Mesendoderm (in vitro differentiated cells): ENCODE measurements at regions not wholly inside any gene's neighbourhood (a gene's known extent, or its start where the extent isn't known, plus 50 kb on each side); places are given as distances from the start of the nearest gene placed in this dataset.

Experiments
- DNase-seq: peaks from one replicate; pipeline ENCODE4 v3.0.0; 2013
- H2AK5ac ChIP-seq: 2 replicates; pipeline ENCODE4 v1.6.1; 2013; ENCODE audit warnings: low read length, inconsistent platforms
- H2BK120ac ChIP-seq: 2 replicates; pipeline ENCODE4 v1.6.1; 2013; ENCODE audit warnings: low read depth, mild to moderate bottlenecking, low read length, moderate library complexity, mixed read lengths
- H2BK15ac ChIP-seq: replicated peaks from 2 replicates; pipeline ENCODE4 v1.6.1; 2013; ENCODE audit warnings: low read depth, mild to moderate bottlenecking, moderate library complexity
- H2BK5ac ChIP-seq: 2 replicates; pipeline ENCODE4 v1.6.1; 2013; ENCODE audit warnings: low read length, inconsistent platforms
- H3K18ac ChIP-seq: 2 replicates; pipeline ENCODE4 v1.6.1; 2013; ENCODE audit warnings: mild to moderate bottlenecking, low read length, mixed read lengths
- H3K23ac ChIP-seq: one replicate; pipeline ENCODE4 v1.6.1; 2013; ENCODE audit warnings: low read length
- H3K27ac ChIP-seq: 2 replicates; pipeline ENCODE4 v1.5.1; 2013; ENCODE audit warnings: low read depth, mild to moderate bottlenecking, inconsistent platforms, low read length, moderate library complexity
- H3K27me3 ChIP-seq: 2 replicates; pipeline ENCODE4 v1.6.1; 2013; ENCODE audit warnings: low read length, control low read depth, mild to moderate bottlenecking, inconsistent platforms; ENCODE audit not compliant: insufficient read depth, poor library complexity
- H3K36me3 ChIP-seq: 2 replicates; pipeline ENCODE4 v1.6.1; 2013; ENCODE audit warnings: low read length, inconsistent platforms; ENCODE audit not compliant: control insufficient read depth, insufficient read depth
- H3K4ac ChIP-seq: one replicate; pipeline ENCODE4 v1.6.1; 2013; ENCODE audit warnings: low read depth, mild to moderate bottlenecking, low read length, moderate library complexity
- H3K4me1 ChIP-seq: 2 replicates; pipeline ENCODE4 v1.6.1; 2013; ENCODE audit warnings: low read depth, low read length, inconsistent platforms; ENCODE audit not compliant: control insufficient read depth
- H3K4me2 ChIP-seq: 2 replicates; pipeline ENCODE4 v1.6.1; 2013; ENCODE audit warnings: low read length
- H3K4me3 ChIP-seq: 2 replicates; pipeline ENCODE4 v1.5.1; 2013; ENCODE audit warnings: mild to moderate bottlenecking, low read length
- H3K56ac ChIP-seq: one replicate; pipeline ENCODE4 v1.6.1; 2013; ENCODE audit warnings: low read length
- H3K79me1 ChIP-seq: 2 replicates; pipeline ENCODE4 v1.6.1; 2013; ENCODE audit warnings: low read length, inconsistent platforms
- H3K79me2 ChIP-seq: 2 replicates; pipeline ENCODE4 v1.6.1; 2013; ENCODE audit warnings: mild to moderate bottlenecking, low read length; ENCODE audit not compliant: control insufficient read depth, insufficient read depth
- H3K9ac ChIP-seq: 2 replicates; pipeline ENCODE4 v1.6.1; 2013; ENCODE audit warnings: low read length, inconsistent platforms
- H4K5ac ChIP-seq: one replicate; pipeline ENCODE4 v1.6.1; 2013; ENCODE audit warnings: low read length
- H4K8ac ChIP-seq: one replicate; pipeline ENCODE4 v1.6.1; 2013; ENCODE audit warnings: low read depth, mild to moderate bottlenecking, control low read depth, low read length, moderate library complexity
- WGBS: extraction: QIAGEN DNeasy Blood & Tissue Kit; methylation state at CpG from one replicate; pipeline ENCODE4 v1.1.7; 2013; ENCODE audit warnings: low lambda C conversion rate, missing lambda C conversion rate; ENCODE audit not compliant: insufficient coverage; ENCODE audit errors: extremely low coverage; 5-methylcytosine and 5-hydroxymethylcytosine counted together

DNA sequence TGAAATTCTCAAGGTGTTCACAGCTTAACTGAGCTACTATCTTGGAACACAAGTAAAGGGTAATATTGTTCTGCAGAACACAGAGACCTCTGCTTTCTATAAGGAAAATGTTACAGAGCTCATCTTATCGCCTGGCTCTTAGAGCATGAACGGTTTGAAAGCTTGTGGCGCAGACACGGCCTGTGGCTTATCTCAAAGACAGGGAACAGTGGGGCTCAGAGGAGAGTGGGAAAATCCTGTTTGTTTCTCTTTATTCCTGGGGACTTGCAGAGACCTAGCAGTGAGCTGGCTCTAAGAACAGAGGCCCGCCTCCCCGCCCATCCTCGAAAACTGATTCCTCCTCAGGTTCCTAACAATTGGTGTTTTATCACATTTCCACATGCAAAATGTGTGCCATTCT, 131.7 kb downstream of the EMX2 start:
- WGBS, result no CpG with 5 or more reads among the region's 7 CpGs
- H3K36me3 ChIP-seq, result no peaks in the 10 kb centered on the region
- no peaks in the 10 kb centered on the region for H3K79me2 ChIP-seq
- H2BK120ac ChIP-seq, result no peak overlapping the region
- no peak overlapping the region for H2BK15ac ChIP-seq
- no peak overlapping the region for H3K27ac ChIP-seq
- no peak overlapping the region for H3K4me2 ChIP-seq
- no peaks in the 10 kb centered on the region for H3K27me3 ChIP-seq
- no peak overlapping the region for H3K23ac ChIP-seq
- no peak overlapping the region for H3K9ac ChIP-seq
- H4K5ac ChIP-seq, result no peak overlapping the region
- no peak overlapping the region for H2AK5ac ChIP-seq
- no peak overlapping the region for H3K4ac ChIP-seq
- no peaks in the 10 kb centered on the region for H3K79me1 ChIP-seq
- no peak overlapping the region for H3K4me3 ChIP-seq
- H4K8ac ChIP-seq, result no peak overlapping the region
- H3K56ac ChIP-seq, result no peak overlapping the region
- no peak overlapping the region for H2BK5ac ChIP-seq
- H3K18ac ChIP-seq, result no peak overlapping the region
- no peaks in the 10 kb centered on the region for H3K4me1 ChIP-seq
- DNase-seq, result no peak

DNA sequence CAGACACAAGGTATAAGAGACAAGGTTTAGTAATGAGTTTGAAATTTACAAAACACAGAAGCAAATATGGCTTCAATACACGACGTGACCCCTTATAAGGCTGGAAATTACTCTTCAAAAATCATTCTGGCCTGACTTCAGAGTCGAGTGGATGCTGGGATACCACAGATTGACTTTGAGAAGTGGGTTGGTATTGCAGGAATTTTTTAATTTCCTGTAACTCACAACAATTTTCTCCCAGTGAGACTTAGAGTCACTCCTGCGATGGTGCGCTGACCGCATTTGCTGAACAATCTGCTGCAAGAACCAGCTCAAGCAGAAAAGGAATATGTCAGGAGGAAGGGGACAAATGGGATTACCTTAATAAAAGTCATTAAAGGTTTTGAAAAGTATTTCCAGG, 132.1 kb downstream of the EMX2 start:
- Histone ChIP-seq H2BK120ac (no peak overlapping the region), H2BK15ac (no peak overlapping the region), H3K79me1 (no peaks in the 10 kb centered on the region), H4K8ac (no peak overlapping the region), H3K56ac (no peak overlapping the region), H3K79me2 (no peaks in the 10 kb centered on the region), H3K27ac (no peak overlapping the region), H3K36me3 (no peaks in the 10 kb centered on the region), H3K4me1 (no peaks in the 10 kb centered on the region), H2BK5ac (no peak overlapping the region), H3K4me3 (no peak overlapping the region), H4K5ac (no peak overlapping the region), H3K4ac (no peak overlapping the region), H3K9ac (no peak overlapping the region), H2AK5ac (no peak overlapping the region), H3K18ac (no peak overlapping the region), H3K4me2 (no peak overlapping the region), H3K23ac (no peak overlapping the region), H3K27me3 (no peaks in the 10 kb centered on the region)
- no peak for DNase-seq
- WGBS, result no CpG with 5 or more reads among the region's 6 CpGs

DNA sequence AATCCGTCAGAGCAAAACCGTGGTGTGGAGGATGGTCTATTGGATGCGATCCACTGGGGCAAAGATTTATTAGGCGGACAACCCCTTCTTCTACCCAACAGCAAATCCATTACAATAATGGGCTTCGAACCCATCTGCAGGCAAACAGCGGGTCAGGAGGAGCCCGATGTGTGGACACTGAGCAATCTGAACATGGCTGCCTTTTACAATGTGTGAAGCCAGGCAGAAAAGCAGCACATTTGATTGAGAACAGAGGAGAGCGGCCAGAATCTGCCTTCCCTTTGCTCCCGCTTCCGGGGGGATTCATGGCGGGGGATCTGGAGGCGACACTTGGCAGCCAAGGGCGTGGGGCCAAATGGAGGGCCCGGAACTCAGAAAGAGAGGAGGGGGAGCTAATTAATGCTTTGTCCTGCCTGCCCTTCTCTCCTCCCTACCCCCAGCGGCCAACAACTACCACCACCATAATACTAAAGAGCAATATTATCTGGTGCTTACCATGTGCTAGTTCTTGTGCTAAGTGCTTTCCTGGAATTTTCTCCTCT, 133.0 kb downstream of the EMX2 start:
- H3K79me2 ChIP-seq, result no peaks in the 10 kb centered on the region
- no peak for DNase-seq

DNA sequence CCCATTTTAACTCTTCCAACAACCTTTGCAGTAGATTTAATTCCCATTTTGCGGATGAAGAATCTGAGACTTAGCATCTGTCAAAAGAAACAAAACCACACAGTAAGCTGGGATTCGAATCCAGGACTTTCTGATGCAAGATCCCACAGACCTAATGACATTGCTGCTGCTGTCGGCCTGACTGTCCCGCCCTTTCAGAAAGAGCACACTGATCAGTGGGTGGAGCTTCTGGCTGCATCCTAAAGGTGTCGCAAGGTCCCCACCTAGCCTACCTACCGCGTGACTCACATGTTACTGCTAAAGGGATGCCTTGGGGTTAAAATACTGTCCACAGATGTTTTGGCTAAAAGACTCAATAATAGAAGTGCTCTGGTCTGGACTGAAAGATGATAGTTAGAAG, 134.7 kb downstream of the EMX2 start:
- H3K27me3 ChIP-seq, result no peaks in the 10 kb centered on the region
- no CpG with 5 or more reads among the region's 7 CpGs for WGBS
- H2BK15ac ChIP-seq, result no peak overlapping the region

More for the DNA sequence above, 133.0 kb downstream of the EMX2 start:
- no peak overlapping the region for H2BK120ac ChIP-seq
- no peak overlapping the region for H4K8ac ChIP-seq
- H3K4me2 ChIP-seq, result no peak overlapping the region
- H3K4ac ChIP-seq, result no peak overlapping the region
- H3K56ac ChIP-seq, result no peak overlapping the region
- H2BK15ac ChIP-seq, result no peak overlapping the region
- H3K27me3 ChIP-seq, result no peaks in the 10 kb centered on the region
- no peaks in the 10 kb centered on the region for H3K4me1 ChIP-seq
- no peak overlapping the region for H4K5ac ChIP-seq
- H2BK5ac ChIP-seq, result no peak overlapping the region
- no peak overlapping the region for H2AK5ac ChIP-seq
- no peak overlapping the region for H3K18ac ChIP-seq
- H3K23ac ChIP-seq, result no peak overlapping the region
- H3K36me3 ChIP-seq, result no peaks in the 10 kb centered on the region
- H3K9ac ChIP-seq, result no peak overlapping the region
- H3K4me3 ChIP-seq, result no peak overlapping the region
- no peaks in the 10 kb centered on the region for H3K79me1 ChIP-seq
- no peak overlapping the region for H3K27ac ChIP-seq
- WGBS, result no CpG with 5 or more reads among the region's 15 CpGs

DNA sequence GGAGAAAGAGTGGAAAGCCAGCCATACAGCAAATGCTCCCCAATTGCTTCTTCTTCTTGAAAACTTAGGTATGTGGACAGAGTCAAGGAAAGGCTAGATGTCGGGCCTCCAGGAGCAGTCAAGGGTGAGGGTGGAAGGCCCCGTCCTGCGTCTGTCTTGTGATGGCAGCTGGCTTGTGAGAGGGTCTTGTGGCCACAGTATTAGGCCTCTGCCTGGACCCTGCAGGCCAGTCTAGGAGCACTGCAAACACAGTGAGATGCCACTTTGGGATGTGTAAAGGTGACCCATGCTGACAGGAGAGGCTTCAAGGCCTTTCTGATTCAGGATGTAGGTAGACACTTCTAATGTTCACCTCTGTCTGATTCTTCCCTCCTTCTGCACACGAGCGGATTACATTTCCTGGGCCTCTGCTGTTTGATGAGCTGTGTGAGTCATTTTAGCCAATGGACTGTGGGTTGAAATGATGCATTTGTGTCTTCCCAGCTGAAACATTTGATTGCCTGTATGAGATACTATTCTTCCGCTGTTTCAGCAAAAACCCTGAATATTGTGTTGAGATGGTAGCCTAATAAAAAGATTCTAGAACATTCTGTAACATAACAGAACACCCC, 135.4 kb downstream of the EMX2 start:
- Histone ChIP-seq H2BK5ac (no peak overlapping the region), H3K79me1 (no peaks in the 10 kb centered on the region), H3K18ac (no peak overlapping the region), H3K36me3 (no peaks in the 10 kb centered on the region), H2BK120ac (no peak overlapping the region), H3K9ac (no peak overlapping the region), H3K4me1 (no peaks in the 10 kb centered on the region), H3K23ac (no peak overlapping the region), H3K79me2 (no peaks in the 10 kb centered on the region), H3K56ac (no peak overlapping the region), H3K4me3 (no peak overlapping the region), H3K4me2 (no peak overlapping the region), H3K4ac (no peak overlapping the region), H3K27ac (no peak overlapping the region), H2BK15ac (no peak overlapping the region), H4K5ac (no peak overlapping the region), H4K8ac (no peak overlapping the region), H3K27me3 (no peaks in the 10 kb centered on the region), H2AK5ac (no peak overlapping the region)
- no CpG with 5 or more reads among the region's 6 CpGs for WGBS
- no peak for DNase-seq

More for the DNA sequence above, 134.7 kb downstream of the EMX2 start:
- Histone ChIP-seq H3K9ac (no peak overlapping the region), H3K56ac (no peak overlapping the region), H4K5ac (no peak overlapping the region), H4K8ac (no peak overlapping the region), H3K27ac (no peak overlapping the region), H2BK5ac (no peak overlapping the region), H3K4me2 (no peak overlapping the region), H3K79me2 (no peaks in the 10 kb centered on the region), H3K18ac (no peak overlapping the region), H3K4me3 (no peak overlapping the region), H3K4me1 (no peaks in the 10 kb centered on the region), H2BK120ac (no peak overlapping the region), H3K79me1 (no peaks in the 10 kb centered on the region), H3K4ac (no peak overlapping the region), H3K36me3 (no peaks in the 10 kb centered on the region), H3K23ac (no peak overlapping the region), H2AK5ac (no peak overlapping the region)
- peak; percentile 61 for DNase-seq

DNA sequence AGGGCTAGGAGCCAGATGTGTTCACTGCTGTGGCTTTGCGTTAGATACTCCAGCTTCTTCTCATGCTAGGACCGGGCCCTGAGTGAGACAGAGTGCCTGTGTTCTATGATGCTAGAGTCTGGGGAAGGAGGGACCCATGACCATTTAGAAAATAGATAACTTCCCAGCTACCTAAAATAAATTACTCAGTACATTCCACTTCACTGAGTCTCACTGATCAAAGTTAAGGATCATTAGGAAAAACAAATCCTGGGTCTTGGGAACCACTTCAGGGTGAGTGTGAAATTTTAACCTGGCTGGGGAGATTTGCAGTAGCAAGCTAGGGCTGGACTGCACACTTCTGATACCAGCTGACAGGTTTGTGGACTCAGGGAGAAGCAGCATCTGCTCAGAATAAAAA, 138.1 kb downstream of the EMX2 start:
- H3K4me1 ChIP-seq, result no peaks in the 10 kb centered on the region
- H2BK5ac ChIP-seq, result no peak overlapping the region
- no peak overlapping the region for H3K4me2 ChIP-seq
- H3K4ac ChIP-seq, result no peak overlapping the region
- no peaks in the 10 kb centered on the region for H3K79me1 ChIP-seq
- no peak overlapping the region for H2BK15ac ChIP-seq
- H3K79me2 ChIP-seq, result no peaks in the 10 kb centered on the region
- H2BK120ac ChIP-seq, result no peak overlapping the region
- no peak overlapping the region for H4K5ac ChIP-seq
- no peak for DNase-seq
- H4K8ac ChIP-seq, result no peak overlapping the region
- H3K4me3 ChIP-seq, result no peak overlapping the region
- no peaks in the 10 kb centered on the region for H3K27me3 ChIP-seq
- H3K18ac ChIP-seq, result no peak overlapping the region
- H3K56ac ChIP-seq, result no peak overlapping the region
- H2AK5ac ChIP-seq, result no peak overlapping the region
- H3K23ac ChIP-seq, result no peak overlapping the region
- H3K9ac ChIP-seq, result no peak overlapping the region
- no CpG with 5 or more reads among the region's 2 CpGs for WGBS
- no peaks in the 10 kb centered on the region for H3K36me3 ChIP-seq
- no peak overlapping the region for H3K27ac ChIP-seq
